ENCODE measurements at regions not wholly inside any gene's neighbourhood (a gene's known extent, or its start where the extent isn't known, plus 50 kb on each side); places are given as distances from the start of the nearest gene placed in this dataset.

- TF ChIP-seq EP300 (IDR thresholded peaks at IDR 0.05) (no peak), CTCF (IDR thresholded peaks at IDR 0.05) (no peak)
Measured at GRCh38 chr2:181761175-181761574, 80.9 kb upstream of the NEUROD1 start.

Measured in tibial nerve (tissue), 4 donors.